ENCODE measurements at regions not wholly inside any gene's neighbourhood (a gene's known extent, or its start where the extent isn't known, plus 50 kb on each side); places are given as distances from the start of the nearest gene placed in this dataset.

GRCh38 chr12:98085046-98085755, 430.2 kb upstream of the TMPO start:
- DNase-seq = no peak

GRCh38 chr12:98090731-98091130, 424.7 kb upstream of the TMPO start:
- no peak for DNase-seq

GRCh38 chr12:98096436-98096835, 419.0 kb upstream of the TMPO start:
- DNase-seq = no peak

GRCh38 chr12:98106031-98106683, 409.2 kb upstream of the TMPO start:
- DNase-seq = no peak

- no peak for DNase-seq
These were observed 406.1 kb upstream of the TMPO start for GRCh38 chr12:98109266-98109665.

- DNase-seq = no peak
These were observed 404.9 kb upstream of the TMPO start for GRCh38 chr12:98110536-98110935.

GRCh38 chr12:98113548-98113947, 401.8 kb upstream of the TMPO start:
- DNase-seq = no peak

- no peak for DNase-seq
These were observed 393.4 kb upstream of the TMPO start for GRCh38 chr12:98121963-98122362.

- no peak for DNase-seq
These were observed 392.3 kb upstream of the TMPO start for GRCh38 chr12:98123021-98123461.

- DNase-seq = no peak
These were observed 388.6 kb upstream of the TMPO start for GRCh38 chr12:98126637-98127335.

GRCh38 chr12:98127336-98127679, 388.1 kb upstream of the TMPO start:
- DNase-seq = no peak

- DNase-seq = no peak
These were observed 387.5 kb upstream of the TMPO start for GRCh38 chr12:98127854-98128253.

- DNase-seq = no peak
These were observed 378.8 kb upstream of the TMPO start for GRCh38 chr12:98136544-98136943.

GRCh38 chr12:98137278-98137677, 378.1 kb upstream of the TMPO start:
- DNase-seq = no peak

- no peak for DNase-seq
These were observed 370.4 kb upstream of the TMPO start for GRCh38 chr12:98144953-98145352.

GRCh38 chr12:98146043-98146442, 369.3 kb upstream of the TMPO start:
- DNase-seq = no peak

GRCh38 chr12:98146487-98146886, 368.9 kb upstream of the TMPO start:
- DNase-seq = no peak

- DNase-seq = no peak
These were observed 366.1 kb upstream of the TMPO start for GRCh38 chr12:98149270-98149669.

GRCh38 chr12:98149691-98150210, 365.6 kb upstream of the TMPO start:
- DNase-seq = no peak

GRCh38 chr12:98151105-98151590, 364.2 kb upstream of the TMPO start:
- no peak for DNase-seq

- no peak for DNase-seq
These were observed 363.4 kb upstream of the TMPO start for GRCh38 chr12:98151984-98152383.

GRCh38 chr12:98154850-98155249, 360.5 kb upstream of the TMPO start:
- no peak for DNase-seq

- no peak for DNase-seq
These were observed 358.7 kb upstream of the TMPO start for GRCh38 chr12:98156697-98157096.
